ENCODE measurements at regions not wholly inside any gene's neighbourhood (a gene's known extent, or its start where the extent isn't known, plus 50 kb on each side); places are given as distances from the start of the nearest gene placed in this dataset.

DNA sequence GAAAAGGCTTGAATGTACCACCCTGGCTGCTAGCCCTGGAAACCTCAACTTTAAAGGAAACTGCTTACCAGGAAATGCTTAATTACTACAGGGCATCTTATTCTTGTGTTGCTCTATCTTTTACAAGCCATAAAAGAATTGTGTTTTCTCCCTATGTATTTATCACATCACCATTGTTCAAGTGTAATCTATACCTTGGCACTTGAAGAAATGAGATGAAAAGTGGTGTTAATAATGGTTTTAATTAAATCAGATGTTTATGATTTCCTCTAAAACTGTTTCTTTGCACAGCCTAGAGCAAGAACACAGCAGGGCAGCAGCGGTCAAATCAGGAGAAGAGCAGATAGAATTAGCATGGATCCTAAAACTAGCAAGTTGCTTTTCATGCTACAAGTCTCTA lies 131.8 kb upstream of the RGMB start:
- TF ChIP-seq EZH2phosphoT487 (IDR thresholded peaks at IDR 0.05; ENCODE audit: insufficient read depth, low read depth) (no peak), EZH2 (IDR thresholded peaks at IDR 0.05; ENCODE audit: insufficient read depth, poor library complexity, severe bottlenecking) (no peak)
- H3K9me3 ChIP-seq (ENCODE audit: low read depth): no peaks in the 10 kb centered on the region
- H3K36me3 ChIP-seq (ENCODE audit: low read depth): no peaks in the 10 kb centered on the region
- H3K9ac ChIP-seq: no peak overlapping the region
- H4K20me1 ChIP-seq (ENCODE audit: insufficient read depth): no peaks in the 10 kb centered on the region
- 97 to 100% methylated on average over 1 of the region's 1 CpG for WGBS, 2 experiments (ENCODE audit: low coverage in 1 of 2, low lambda C conversion rate in 2 of 2, missing lambda C conversion rate in 2 of 2)
- no peaks in the 10 kb centered on the region; the same call in 1 of the 2 replicates for H3K9me2 ChIP-seq (ENCODE audit: insufficient read depth)
- H3F3A ChIP-seq (ENCODE audit: insufficient read depth): peaks cover 20% of the 10 kb centered on the region
- peaks cover 18% of the 10 kb centered on the region for H3K4me1 ChIP-seq (ENCODE audit: insufficient read depth)
- in situ Hi-C loops (cut with MboI): no loop called here
- DNase-seq: no peak
- no peaks in the 10 kb centered on the region for H3K27me3 ChIP-seq (replicated peaks; ENCODE audit: insufficient read depth)
- H3K79me2 ChIP-seq (ENCODE audit: insufficient read depth): no peaks in the 10 kb centered on the region
- H3K27ac ChIP-seq: no peak overlapping the region
- H3K4me3 ChIP-seq: no peak overlapping the region
- no peak overlapping the region for H2AFZ ChIP-seq
- H3K4me2 ChIP-seq (ENCODE audit: unreplicated experiment): no peak overlapping the region

DNA sequence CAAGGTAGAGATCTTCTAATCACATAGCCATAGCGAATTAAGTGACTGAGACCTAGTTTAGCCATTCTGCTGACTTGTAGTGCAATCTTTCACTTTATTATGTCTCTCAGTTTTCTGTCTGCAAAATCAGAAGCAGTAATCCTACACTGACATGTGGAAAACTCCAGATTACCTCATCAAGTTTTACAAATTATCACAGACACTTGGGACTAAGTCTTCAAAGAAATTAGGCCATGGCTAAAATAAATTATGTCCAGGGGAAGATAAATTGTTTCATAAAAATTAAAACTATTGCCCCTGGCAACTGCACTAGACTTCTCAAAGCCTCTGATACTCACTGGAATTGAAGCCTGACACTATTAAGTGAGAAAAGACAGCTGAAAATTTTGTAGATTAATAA lies 129.9 kb upstream of the RGMB start:
- WGBS, 2 experiments (ENCODE audit: low coverage in 1 of 2, low lambda C conversion rate in 2 of 2, missing lambda C conversion rate in 2 of 2): 47 to 71% methylated on average over 1 of the region's 1 CpG
- no peak overlapping the region for H3K27ac ChIP-seq
- no peak for DNase-seq

DNA sequence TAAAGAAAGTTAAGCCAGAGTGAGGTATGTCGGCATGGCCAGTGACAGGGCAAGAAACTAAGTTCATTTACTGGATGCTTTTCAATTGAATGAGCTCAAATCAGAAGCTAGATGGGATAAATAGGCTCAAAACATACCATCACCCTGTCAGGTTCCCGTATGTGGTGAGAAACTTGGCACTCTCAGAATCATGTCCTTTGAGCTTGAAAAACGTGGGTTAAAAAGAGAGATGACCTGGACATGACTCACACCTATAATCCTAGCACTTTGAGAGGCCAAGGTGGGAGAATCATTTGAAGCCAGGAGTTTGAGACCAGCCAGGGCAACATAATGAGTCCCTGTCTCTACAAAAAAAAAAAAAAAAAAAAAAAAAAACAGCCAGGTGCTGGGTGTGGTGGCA lies 121.7 kb upstream of the RGMB start:
- no peaks in the 10 kb centered on the region for H3K9me3 ChIP-seq (ENCODE audit: low read depth)
- in situ Hi-C loops (cut with MboI): no loop called here
- no peaks in the 10 kb centered on the region for H4K20me1 ChIP-seq (ENCODE audit: insufficient read depth)
- no peak for TF ChIP-seq EZH2 (IDR thresholded peaks at IDR 0.05; ENCODE audit: insufficient read depth, poor library complexity, severe bottlenecking)
- H3K4me1 ChIP-seq (ENCODE audit: insufficient read depth): 0 out of 2 replicates have a peak, but pooled peaks cover 3% of the 10 kb centered on the region
- no peaks in the 10 kb centered on the region for H3K9me2 ChIP-seq (ENCODE audit: insufficient read depth)
- 62 to 65% methylated on average over 3 of the region's 3 CpGs for WGBS, 2 experiments (ENCODE audit: low coverage in 1 of 2, low lambda C conversion rate in 2 of 2, missing lambda C conversion rate in 2 of 2)
- H3K4me3 ChIP-seq: no peak overlapping the region
- H3K36me3 ChIP-seq (ENCODE audit: low read depth): no peaks in the 10 kb centered on the region
- H3K9ac ChIP-seq: no peak overlapping the region
- H3F3A ChIP-seq (ENCODE audit: insufficient read depth): no peaks in the 10 kb centered on the region
- H3K27me3 ChIP-seq (replicated peaks; ENCODE audit: insufficient read depth): no peaks in the 10 kb centered on the region
- H3K4me2 ChIP-seq (ENCODE audit: unreplicated experiment): no peak overlapping the region
- peak; percentile 7 for DNase-seq
- H3K79me2 ChIP-seq (ENCODE audit: insufficient read depth): no peaks in the 10 kb centered on the region
- H3K27ac ChIP-seq: no peak overlapping the region
- no peak overlapping the region for H2AFZ ChIP-seq

More for the DNA sequence above, 129.9 kb upstream of the RGMB start:
- Histone ChIP-seq H3K4me1 (ENCODE audit: insufficient read depth) (peaks cover 5% of the 10 kb centered on the region), H3K36me3 (ENCODE audit: low read depth) (no peaks in the 10 kb centered on the region), H3K9ac (no peak overlapping the region), H3K4me2 (ENCODE audit: unreplicated experiment) (no peak overlapping the region), H3K9me2 (ENCODE audit: insufficient read depth) (no peaks in the 10 kb centered on the region), H4K20me1 (ENCODE audit: insufficient read depth) (no peaks in the 10 kb centered on the region), H3K79me2 (ENCODE audit: insufficient read depth) (no peaks in the 10 kb centered on the region), H3K9me3 (ENCODE audit: low read depth) (no peaks in the 10 kb centered on the region), H3K27me3 (replicated peaks; ENCODE audit: insufficient read depth) (no peaks in the 10 kb centered on the region), H2AFZ (no peak overlapping the region), H3F3A (ENCODE audit: insufficient read depth) (peaks cover 5% of the 10 kb centered on the region), H3K4me3 (no peak overlapping the region)
- in situ Hi-C loops (cut with MboI): no loop called here
- no peak for TF ChIP-seq EZH2 (IDR thresholded peaks at IDR 0.05; ENCODE audit: insufficient read depth, poor library complexity, severe bottlenecking)
- no peak for TF ChIP-seq EZH2phosphoT487 (IDR thresholded peaks at IDR 0.05; ENCODE audit: insufficient read depth, low read depth)

DNA sequence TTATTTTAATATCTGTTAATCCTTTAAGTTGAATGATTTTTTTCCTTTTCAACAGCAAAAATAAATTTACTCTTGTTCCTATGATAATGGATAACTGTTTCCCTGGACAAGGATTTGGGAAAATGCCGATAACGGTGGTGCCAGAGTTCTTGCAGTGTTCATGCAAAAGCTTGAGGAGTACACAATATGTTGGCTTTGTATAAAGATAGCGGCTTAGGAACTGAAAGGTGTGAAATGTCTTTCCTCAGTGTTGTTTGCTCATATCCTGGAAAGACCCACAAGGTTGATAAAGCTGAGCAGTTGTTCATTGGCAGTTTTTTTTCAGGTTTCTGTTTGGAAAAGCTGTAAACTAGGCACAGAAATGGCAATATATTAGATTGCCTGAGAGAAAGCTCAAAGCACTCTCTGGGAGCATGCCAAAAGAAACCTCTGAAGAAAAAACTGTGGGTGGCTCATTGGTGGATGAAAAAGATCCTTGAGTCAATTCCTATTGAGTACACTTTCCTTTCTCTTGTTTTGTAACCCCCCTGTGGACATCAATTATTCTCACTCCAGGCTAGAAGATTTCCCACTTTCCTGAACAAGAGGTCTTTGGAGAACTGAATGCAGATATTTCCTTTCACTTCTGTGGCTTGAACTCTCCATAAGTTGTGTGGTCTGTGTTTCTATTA lies 117.2 kb upstream of the RGMB start:
- H3K27ac ChIP-seq: no peak overlapping the region
- no peaks in the 10 kb centered on the region for H3F3A ChIP-seq (ENCODE audit: insufficient read depth)
- no peak overlapping the region for H3K9ac ChIP-seq
- H3K27me3 ChIP-seq (replicated peaks; ENCODE audit: insufficient read depth): no peaks in the 10 kb centered on the region
- H3K36me3 ChIP-seq (ENCODE audit: low read depth): no peaks in the 10 kb centered on the region
- DNase-seq: peak; percentile 42
- H3K79me2 ChIP-seq (ENCODE audit: insufficient read depth): no peaks in the 10 kb centered on the region
- no peak overlapping the region for H2AFZ ChIP-seq
- H3K4me3 ChIP-seq: no peak overlapping the region
- in situ Hi-C loops (cut with MboI): no loop called here
- TF ChIP-seq EZH2phosphoT487 (IDR thresholded peaks at IDR 0.05; ENCODE audit: insufficient read depth, low read depth): no peak
- TF ChIP-seq EZH2 (IDR thresholded peaks at IDR 0.05; ENCODE audit: insufficient read depth, poor library complexity, severe bottlenecking): no peak
- no peaks in the 10 kb centered on the region for H3K9me2 ChIP-seq (ENCODE audit: insufficient read depth)
- no peaks in the 10 kb centered on the region for H4K20me1 ChIP-seq (ENCODE audit: insufficient read depth)
- 93 to 100% methylated on average over 3 of the region's 3 CpGs for WGBS, 2 experiments (ENCODE audit: low coverage in 1 of 2, low lambda C conversion rate in 2 of 2, missing lambda C conversion rate in 2 of 2)
- H3K4me1 ChIP-seq (ENCODE audit: insufficient read depth): 0 out of 2 replicates have a peak, but pooled peaks cover 4% of the 10 kb centered on the region
- H3K9me3 ChIP-seq (ENCODE audit: low read depth): no peaks in the 10 kb centered on the region
- no peak overlapping the region for H3K4me2 ChIP-seq (ENCODE audit: unreplicated experiment)

Data from GM23248 (cell line).